ENCODE measurements at regions not wholly inside any gene's neighbourhood (a gene's known extent, or its start where the extent isn't known, plus 50 kb on each side); places are given as distances from the start of the nearest gene placed in this dataset.

DNA sequence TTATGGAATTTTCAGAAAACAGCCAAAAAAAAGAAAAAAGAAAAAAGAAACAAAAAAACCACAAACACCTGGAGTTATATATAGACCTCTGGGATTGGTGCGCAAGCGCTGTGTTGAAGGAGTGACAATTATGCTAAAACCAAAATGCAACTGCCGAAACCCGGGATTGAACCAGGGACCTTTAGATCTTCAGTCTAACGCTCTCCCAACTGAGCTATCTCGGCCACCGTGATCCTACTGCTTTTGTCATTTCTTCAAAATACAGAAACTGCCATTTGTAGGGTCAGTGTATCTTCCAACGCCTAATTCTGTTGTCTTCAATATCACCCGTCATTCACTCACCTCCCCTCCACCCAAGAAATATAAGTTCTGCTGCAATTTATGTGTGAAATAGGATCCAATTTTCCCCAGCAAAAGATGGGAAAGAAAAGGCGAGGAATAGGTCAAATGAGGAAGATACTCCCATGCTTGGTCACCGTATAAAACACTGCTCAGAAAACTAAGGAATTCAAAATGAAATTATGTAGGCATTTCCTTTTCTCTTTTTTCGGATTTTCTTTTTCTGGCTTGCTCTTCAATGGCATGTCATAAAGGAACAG lies 116.0 kb downstream of the TRIM27 start:
- Histone ChIP-seq H3K4me3 (ENCODE audit: low read depth in 1 of 3, low read length in 3 of 3) (no peak overlapping the region), H3K27ac (ENCODE audit: low read depth in 1 of 3, low read length in 2 of 3) (no peak overlapping the region), H3K27me3 (ENCODE audit: control insufficient read depth in 3 of 3, insufficient read depth in 3 of 3, low read length in 3 of 3) (peaks cover 4 to 77% (median 33%) of the 10 kb centered on the region in 3 donors), H3K9me3 (ENCODE audit: control insufficient read depth in 2 of 2, insufficient read depth in 1 of 2, low read depth in 1 of 2, low read length in 1 of 2) (peaks cover 0 to 2% of the 10 kb centered on the region in 2 donors), H3K4me1 (ENCODE audit: control insufficient read depth in 3 of 3, insufficient read depth in 2 of 3, low read depth in 1 of 3, low read length in 2 of 3) (no peaks in the 10 kb centered on the region), H3K36me3 (ENCODE audit: control insufficient read depth in 3 of 3, insufficient read depth in 2 of 3, low read depth in 1 of 3, low read length in 3 of 3) (no peaks in the 10 kb centered on the region)
- DNase-seq = no peak
- FAIRE-seq = no peak
- 6 to 13% (median 10%) methylated on average over 12 of the region's 12 CpGs for WGBS, 3 donors

DNA sequence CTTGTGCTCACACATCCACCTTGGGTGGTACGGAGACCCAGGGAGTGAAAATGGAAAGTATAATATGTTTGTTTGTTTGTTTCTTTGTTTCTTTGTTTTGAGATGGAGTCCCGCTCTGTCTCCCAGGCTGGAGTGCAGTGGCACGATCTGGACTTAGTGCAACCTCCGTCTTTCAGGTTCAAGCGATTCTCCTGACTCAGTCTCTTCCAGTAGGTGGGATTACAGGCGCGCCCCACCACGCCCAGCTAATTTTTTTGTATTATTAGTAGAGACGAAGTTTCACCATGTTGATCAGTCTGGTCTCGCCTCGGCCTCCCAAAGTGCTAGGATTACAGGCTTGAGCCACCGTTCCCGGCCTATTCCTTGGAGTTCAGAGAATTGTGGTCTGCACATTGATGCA lies 115.4 kb downstream of the TRIM27 start:
- H3K4me3 ChIP-seq (ENCODE audit: low read depth in 1 of 3, low read length in 3 of 3) = no peak overlapping the region
- H3K36me3 ChIP-seq (ENCODE audit: control insufficient read depth in 3 of 3, insufficient read depth in 2 of 3, low read depth in 1 of 3, low read length in 3 of 3) = no peaks in the 10 kb centered on the region
- WGBS, 3 donors = 9 to 24% (median 23%) methylated on average over 13 of the region's 13 CpGs
- no peaks in the 10 kb centered on the region for H3K4me1 ChIP-seq (ENCODE audit: control insufficient read depth in 3 of 3, insufficient read depth in 2 of 3, low read depth in 1 of 3, low read length in 2 of 3)
- peaks cover 4 to 77% (median 35%) of the 10 kb centered on the region in 3 donors for H3K27me3 ChIP-seq (ENCODE audit: control insufficient read depth in 3 of 3, insufficient read depth in 3 of 3, low read length in 3 of 3)
- FAIRE-seq (no peak), DNase-seq (no peak)
- H3K27ac ChIP-seq (ENCODE audit: low read depth in 1 of 3, low read length in 2 of 3) = no peak overlapping the region
- peaks cover 0 to 2% of the 10 kb centered on the region in 2 donors for H3K9me3 ChIP-seq (ENCODE audit: control insufficient read depth in 2 of 2, insufficient read depth in 1 of 2, low read depth in 1 of 2, low read length in 1 of 2)

DNA sequence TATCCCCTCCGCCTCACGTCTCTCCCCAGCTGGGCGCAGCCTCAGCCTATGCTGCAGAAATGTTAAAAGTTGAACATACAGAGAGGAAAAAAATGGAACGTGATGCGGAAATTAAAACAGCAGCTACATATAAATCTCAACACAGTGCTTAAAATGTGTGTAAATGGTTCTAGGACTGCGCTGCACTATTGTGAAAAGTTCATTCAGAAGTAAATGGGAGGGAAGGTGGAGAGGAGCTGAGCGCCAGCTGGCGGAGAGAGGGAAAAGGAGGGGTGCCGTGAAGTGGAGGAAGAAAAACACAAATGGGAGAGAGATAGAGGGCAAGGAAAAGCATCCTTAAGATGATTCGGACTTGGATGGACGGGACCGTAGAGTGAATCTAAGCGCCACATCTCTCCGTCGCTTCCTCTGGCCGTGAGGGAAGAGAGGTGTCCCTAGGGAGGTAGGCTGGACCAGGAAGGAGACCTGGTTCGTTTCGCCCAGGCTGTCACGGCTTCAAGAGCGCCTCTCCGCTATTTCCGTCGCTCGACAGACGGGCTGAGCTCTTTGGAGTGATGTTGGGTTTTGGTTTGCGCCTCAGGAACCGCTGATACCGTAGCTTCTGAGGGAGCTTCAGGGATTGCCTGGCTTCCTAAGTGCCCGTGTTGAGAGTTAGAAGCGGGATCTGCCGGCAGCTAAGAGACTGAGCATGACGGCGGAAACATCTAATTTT lies 113.7 kb downstream of the TRIM27 start:
- 4 to 15% (median 13%) methylated on average over 33 of the region's 33 CpGs for WGBS, 3 donors
- no peak overlapping the region for H3K4me3 ChIP-seq (ENCODE audit: low read depth in 1 of 3, low read length in 3 of 3)
- no peak overlapping the region for H3K27ac ChIP-seq (ENCODE audit: low read depth in 1 of 3, low read length in 2 of 3)
- DNase-seq (no peak), FAIRE-seq (no peak)
- H3K27me3 ChIP-seq (ENCODE audit: control insufficient read depth in 3 of 3, insufficient read depth in 3 of 3, low read length in 3 of 3) = peaks cover 4 to 84% (median 44%) of the 10 kb centered on the region in 3 donors
- H3K9me3 ChIP-seq (ENCODE audit: control insufficient read depth in 2 of 2, insufficient read depth in 1 of 2, low read depth in 1 of 2, low read length in 1 of 2) = peaks cover 0 to 2% of the 10 kb centered on the region in 2 donors
- no peaks in the 10 kb centered on the region for H3K4me1 ChIP-seq (ENCODE audit: control insufficient read depth in 3 of 3, insufficient read depth in 2 of 3, low read depth in 1 of 3, low read length in 2 of 3)
- no peaks in the 10 kb centered on the region for H3K36me3 ChIP-seq (ENCODE audit: control insufficient read depth in 3 of 3, insufficient read depth in 2 of 3, low read depth in 1 of 3, low read length in 3 of 3)

DNA sequence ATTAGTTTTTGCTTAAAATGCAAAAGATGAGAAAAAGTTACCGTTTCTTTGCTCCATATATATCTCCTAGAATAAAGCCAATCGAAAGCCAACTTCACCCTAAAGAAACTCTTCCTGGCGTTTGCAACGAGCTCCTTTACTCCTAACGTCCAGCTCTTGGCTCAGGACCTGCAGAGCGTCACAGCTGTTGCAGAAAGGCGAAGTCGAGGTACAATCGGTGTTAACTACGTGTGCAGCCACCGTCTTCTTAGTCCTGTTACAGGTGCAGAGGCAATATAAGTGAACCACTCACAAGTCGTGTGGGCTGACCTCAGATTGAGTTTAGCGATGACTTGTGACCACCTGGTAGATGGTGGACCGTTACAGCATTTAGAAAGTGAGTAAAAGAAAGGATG lies 113.1 kb downstream of the TRIM27 start:
- FAIRE-seq = no peak
- no peaks in the 10 kb centered on the region for H3K4me1 ChIP-seq (ENCODE audit: control insufficient read depth in 3 of 3, insufficient read depth in 2 of 3, low read depth in 1 of 3, low read length in 2 of 3)
- 6 to 12% (median 11%) methylated on average over 14 of the region's 14 CpGs for whole genome bisulfite sequencing, 3 donors

DNA sequence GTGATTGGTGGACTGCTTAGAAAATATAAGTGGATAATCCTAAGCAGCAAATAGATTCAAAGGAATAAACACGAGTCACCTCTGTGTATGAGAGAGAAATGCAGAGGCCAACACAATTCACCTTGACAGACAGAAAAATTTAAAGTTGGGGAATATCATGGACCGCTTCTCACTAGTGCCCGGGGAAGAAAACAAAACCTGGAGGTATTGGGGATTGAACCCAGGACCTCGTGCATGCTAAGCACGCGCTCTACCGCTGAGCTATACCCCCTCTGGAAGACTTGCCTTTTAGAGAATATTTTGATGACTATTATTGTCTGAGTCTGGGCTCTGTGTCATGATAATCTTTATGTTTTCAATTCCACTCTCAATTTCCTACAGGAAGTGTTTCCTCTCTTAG lies 111.9 kb downstream of the TRIM27 start:
- Histone ChIP-seq H3K36me3 (ENCODE audit: control insufficient read depth in 3 of 3, insufficient read depth in 2 of 3, low read depth in 1 of 3, low read length in 3 of 3) (no peaks in the 10 kb centered on the region), H3K4me3 (ENCODE audit: low read depth in 1 of 3, low read length in 3 of 3) (no peak overlapping the region), H3K27ac (ENCODE audit: low read depth in 1 of 3, low read length in 2 of 3) (no peak overlapping the region), H3K27me3 (ENCODE audit: control insufficient read depth in 3 of 3, insufficient read depth in 3 of 3, low read length in 3 of 3) (peaks cover 4 to 94% (median 56%) of the 10 kb centered on the region in 3 donors), H3K4me1 (ENCODE audit: control insufficient read depth in 3 of 3, insufficient read depth in 2 of 3, low read depth in 1 of 3, low read length in 2 of 3) (no peaks in the 10 kb centered on the region), H3K9me3 (ENCODE audit: control insufficient read depth in 2 of 2, insufficient read depth in 1 of 2, low read depth in 1 of 2, low read length in 1 of 2) (peaks cover 0 to 2% of the 10 kb centered on the region in 2 donors)
- 3 to 11% (median 9%) methylated on average over 7 of the region's 7 CpGs for WGBS, 3 donors
- DNase-seq (no peak), FAIRE-seq (no peak)

More for the DNA sequence above, 113.1 kb downstream of the TRIM27 start:
- no peak for DNase-seq
- Histone ChIP-seq H3K36me3 (ENCODE audit: control insufficient read depth in 3 of 3, insufficient read depth in 2 of 3, low read depth in 1 of 3, low read length in 3 of 3) (no peaks in the 10 kb centered on the region), H3K4me3 (ENCODE audit: low read depth in 1 of 3, low read length in 3 of 3) (no peak overlapping the region), H3K27ac (ENCODE audit: low read depth in 1 of 3, low read length in 2 of 3) (no peak overlapping the region), H3K9me3 (ENCODE audit: control insufficient read depth in 2 of 2, insufficient read depth in 1 of 2, low read depth in 1 of 2, low read length in 1 of 2) (peaks cover 0 to 2% of the 10 kb centered on the region in 2 donors), H3K27me3 (ENCODE audit: control insufficient read depth in 3 of 3, insufficient read depth in 3 of 3, low read length in 3 of 3) (peaks cover 4 to 88% (median 49%) of the 10 kb centered on the region in 3 donors)

DNA sequence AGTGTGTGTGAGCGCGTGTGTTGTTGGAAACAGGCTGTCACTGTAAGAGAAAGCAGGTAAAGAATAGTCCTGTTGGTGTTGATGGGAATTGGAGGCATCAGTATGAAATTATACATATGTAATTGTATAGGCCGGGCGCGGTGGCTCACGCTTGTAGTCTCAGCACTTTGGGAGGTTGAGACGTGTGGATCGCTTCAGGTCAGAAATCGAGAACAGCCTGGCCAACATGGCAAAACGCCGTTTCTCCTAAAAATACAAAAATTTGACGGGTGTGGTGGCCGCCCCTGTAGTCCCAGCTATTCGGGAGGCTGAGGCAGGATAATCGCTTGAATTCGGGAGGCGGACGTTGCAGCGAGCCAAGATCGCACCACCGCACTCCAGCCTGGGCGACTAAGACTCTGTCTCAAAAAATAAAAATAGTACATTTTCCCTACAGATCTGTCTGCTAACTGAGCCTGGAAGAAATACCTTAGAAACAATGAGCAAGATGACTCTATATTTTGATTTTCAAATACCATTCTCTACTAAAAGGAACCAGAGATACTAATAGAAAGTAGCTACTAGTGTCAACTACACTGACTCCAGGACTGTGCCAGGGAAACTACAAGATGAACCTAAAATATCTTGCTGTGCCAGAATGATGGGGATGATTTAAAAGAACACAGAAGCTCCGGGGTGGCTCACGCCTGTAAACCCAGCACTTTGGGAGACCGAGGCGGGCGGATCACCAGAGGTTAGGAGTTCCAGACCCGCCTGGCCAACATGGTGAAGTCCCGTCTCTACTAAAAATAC lies 110.8 kb downstream of the TRIM27 start:
- Histone ChIP-seq H3K27ac (ENCODE audit: low read depth in 1 of 3, low read length in 2 of 3) (no peak overlapping the region), H3K9me3 (ENCODE audit: control insufficient read depth in 2 of 2, insufficient read depth in 1 of 2, low read depth in 1 of 2, low read length in 1 of 2) (peaks cover 0 to 2% of the 10 kb centered on the region in 2 donors), H3K36me3 (ENCODE audit: control insufficient read depth in 3 of 3, insufficient read depth in 2 of 3, low read depth in 1 of 3, low read length in 3 of 3) (no peaks in the 10 kb centered on the region), H3K4me3 (ENCODE audit: low read depth in 1 of 3, low read length in 3 of 3) (no peak overlapping the region), H3K4me1 (ENCODE audit: control insufficient read depth in 3 of 3, insufficient read depth in 2 of 3, low read depth in 1 of 3, low read length in 2 of 3) (no peaks in the 10 kb centered on the region), H3K27me3 (ENCODE audit: control insufficient read depth in 3 of 3, insufficient read depth in 3 of 3, low read length in 3 of 3) (peaks cover 4 to 97% (median 58%) of the 10 kb centered on the region in 3 donors)
- no peak for DNase-seq
- WGBS, 3 donors = 12 to 26% (median 24%) methylated on average over 29 of the region's 29 CpGs
- no peak for FAIRE-seq

DNA sequence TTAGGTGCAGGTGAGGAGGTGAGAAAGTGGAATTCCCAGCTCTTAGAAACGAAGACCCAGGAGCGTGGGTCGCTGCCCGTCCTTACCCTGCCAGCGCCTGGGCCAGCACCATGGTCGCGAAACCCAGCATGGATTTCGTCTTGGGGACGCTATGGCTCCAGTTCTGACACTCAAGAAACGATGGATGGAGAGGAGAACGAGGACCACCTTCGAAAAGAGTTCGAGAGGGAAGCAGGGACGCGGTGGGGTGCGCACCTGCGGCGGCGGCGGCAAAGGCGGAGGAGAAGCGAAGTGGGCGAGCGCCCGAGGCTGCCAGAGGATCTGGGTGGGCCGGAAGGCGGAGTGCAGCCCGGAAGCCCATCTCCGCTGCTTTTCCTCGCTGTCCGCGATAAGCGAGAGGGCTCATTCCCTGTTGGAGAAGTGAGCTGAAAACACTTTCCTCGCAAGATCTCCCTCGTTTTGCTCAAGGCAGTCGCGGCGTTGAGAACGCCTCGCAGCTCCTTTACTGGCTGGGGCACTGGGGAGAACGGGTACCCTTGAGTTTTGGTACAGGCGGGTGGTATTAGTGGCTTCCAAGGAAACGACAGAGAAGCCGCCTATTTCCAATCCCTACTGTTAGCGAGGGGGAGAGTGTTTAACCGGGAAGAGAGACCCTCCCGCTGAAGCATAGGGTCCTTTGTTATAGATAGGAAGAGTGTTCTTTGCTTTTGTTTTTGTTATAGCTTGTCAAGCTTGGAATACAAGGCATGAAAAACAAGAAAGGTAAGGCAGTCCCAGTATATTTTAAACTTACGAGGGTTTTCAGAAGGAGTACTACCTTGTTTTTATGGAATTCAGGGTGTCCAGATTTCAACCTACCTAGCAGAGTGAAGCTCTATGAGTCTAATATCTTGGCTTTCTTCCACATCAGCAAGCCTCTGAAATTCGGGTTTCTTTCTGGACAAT lies 109.5 kb downstream of the TRIM27 start:
- 4 to 18% (median 16%) methylated on average over 47 to 49 of the region's 49 CpGs for WGBS, 3 donors
- FAIRE-seq = no peak
- peaks cover 4 to 88% (median 54%) of the 10 kb centered on the region in 3 donors for H3K27me3 ChIP-seq (ENCODE audit: control insufficient read depth in 3 of 3, insufficient read depth in 3 of 3, low read length in 3 of 3)

More for the DNA sequence above, 109.5 kb downstream of the TRIM27 start:
- Histone ChIP-seq H3K36me3 (ENCODE audit: control insufficient read depth in 3 of 3, insufficient read depth in 2 of 3, low read depth in 1 of 3, low read length in 3 of 3) (no peaks in the 10 kb centered on the region), H3K4me1 (ENCODE audit: control insufficient read depth in 3 of 3, insufficient read depth in 2 of 3, low read depth in 1 of 3, low read length in 2 of 3) (no peaks in the 10 kb centered on the region), H3K27ac (ENCODE audit: low read depth in 1 of 3, low read length in 2 of 3) (no peak overlapping the region), H3K4me3 (ENCODE audit: low read depth in 1 of 3, low read length in 3 of 3) (no peak overlapping the region), H3K9me3 (ENCODE audit: control insufficient read depth in 2 of 2, insufficient read depth in 1 of 2, low read depth in 1 of 2, low read length in 1 of 2) (no peaks in the 10 kb centered on the region)
- no peak for DNase-seq
